CD4-positive, CD25-positive, alpha-beta regulatory T cell (primary cell): ENCODE measurements at regions not wholly inside any gene's neighbourhood (a gene's known extent, or its start where the extent isn't known, plus 50 kb on each side); places are given as distances from the start of the nearest gene placed in this dataset.

ENCODE experiments used
- ATAC-seq, 2 donors: fragments of 150-1000 bp; cut with Tn5 transposase; one replicate each; pipeline ENCODE4 v1.10.0; 2021; ENCODE audit warnings: low read depth in 2 of 2, moderate number of reproducible peaks in 2 of 2, moderate library complexity in 1 of 2
- DNase-seq, 3 donors: peaks; one replicate each; pipeline versions ENCODE4 v3.0.0 to v3.0.0-alpha.2; 2012 to 2022; ENCODE audit warnings: mixed read lengths in 1 of 3
- H3K27ac ChIP-seq: one replicate; pipeline ENCODE4 v1.7.0; 2013; ENCODE audit warnings: mild to moderate bottlenecking, low read length; ENCODE audit not compliant: insufficient read depth, poor library complexity, severe bottlenecking
- H3K27me3 ChIP-seq: one replicate; pipeline ENCODE4 v1.7.0; 2013; ENCODE audit warnings: low read length; ENCODE audit not compliant: control insufficient read depth, insufficient read depth
- H3K36me3 ChIP-seq: one replicate; pipeline ENCODE4 v1.7.0; 2013; ENCODE audit warnings: mild to moderate bottlenecking, low read length, moderate library complexity; ENCODE audit not compliant: control insufficient read depth, insufficient read depth
- H3K4me1 ChIP-seq: 2 replicates; pipeline ENCODE4 v1.7.0; 2013; ENCODE audit warnings: mild to moderate bottlenecking, low read length; ENCODE audit not compliant: insufficient read depth, control insufficient read depth, poor library complexity, severe bottlenecking
- H3K4me3 ChIP-seq: one replicate; pipeline ENCODE4 v1.7.0; 2013; ENCODE audit warnings: low read depth, mild to moderate bottlenecking, low read length, moderate library complexity
- H3K9me3 ChIP-seq, 2 experiments: 1 replicate in 1 of 2; 2 replicates in 1 of 2; pipeline ENCODE4 v1.7.0; 2013; ENCODE audit warnings: low read length in 2 of 2, mild to moderate bottlenecking in 1 of 2, moderate library complexity in 1 of 2; ENCODE audit not compliant: control insufficient read depth in 2 of 2
- H3K27ac Mint-ChIP-seq, 3 donors: one replicate each; pipeline ENCODE4 v1.8.0; 2020 to 2022; ENCODE audit warnings: mild to moderate bottlenecking in 3 of 3, mixed read lengths in 3 of 3, moderate library complexity in 2 of 3
- H3K27me3 Mint-ChIP-seq: one replicate; pipeline ENCODE4 v1.8.0; 2022; ENCODE audit warnings: mild to moderate bottlenecking, mixed read lengths
- H3K36me3 Mint-ChIP-seq: one replicate; pipeline ENCODE4 v1.8.0; 2020; ENCODE audit warnings: mixed read lengths
- H3K4me1 Mint-ChIP-seq, 4 donors: one replicate each; pipeline ENCODE4 v1.8.0; 2020 to 2022; ENCODE audit warnings: mixed read lengths in 4 of 4, mild to moderate bottlenecking in 1 of 4
- H3K4me3 Mint-ChIP-seq, 4 donors: one replicate each; pipeline ENCODE4 v1.8.0; 2020 to 2022; ENCODE audit warnings: mild to moderate bottlenecking in 4 of 4, mixed read lengths in 4 of 4, moderate library complexity in 3 of 4
- H3K9me3 Mint-ChIP-seq, 7 donors: one replicate each; pipeline ENCODE4 v1.8.0; 2020 to 2022; ENCODE audit warnings: mixed read lengths in 7 of 7, mild to moderate bottlenecking in 3 of 7, moderate library complexity in 2 of 7

GRCh38 chr2:64207573-64207972 lies 63.4 kb upstream of the PELI1 start:
- no peak for DNase-seq
- peak overlapping the region; percentile 34 for H3K27ac ChIP-seq
- Mint-ChIP-seq H3K27ac (peak overlapping the region; percentile 9 to 78 (median 72)), H3K27me3 (no peaks in the 10 kb centered on the region), H3K4me3 (peak overlapping the region in 1 of 4 donors; percentile 11), H3K4me1 (peaks cover 40 to 87% (median 66%) of the 10 kb centered on the region in 4 donors), H3K9me3 (peaks cover 0 to 1% (median 0%) of the 10 kb centered on the region in 7 donors), H3K36me3 (peaks cover 6% of the 10 kb centered on the region)
- H3K4me3 ChIP-seq, result no peak overlapping the region
- H3K36me3 ChIP-seq, result no peaks in the 10 kb centered on the region
- H3K4me1 ChIP-seq, result peaks cover 46% of the 10 kb centered on the region
- ATAC-seq, result no peak
- no peaks in the 10 kb centered on the region for H3K9me3 ChIP-seq
- no peaks in the 10 kb centered on the region for H3K27me3 ChIP-seq

- H3K27ac ChIP-seq, result no peak overlapping the region
- H3K4me1 Mint-ChIP-seq, result peaks cover 50 to 86% (median 62%) of the 10 kb centered on the region in 4 donors
- no peaks in the 10 kb centered on the region for H3K36me3 ChIP-seq
- H3K4me3 ChIP-seq, result no peak overlapping the region
- no peaks in the 10 kb centered on the region for H3K27me3 Mint-ChIP-seq
- DNase-seq (no peak), ATAC-seq (no peak)
- H3K4me3 Mint-ChIP-seq, result peak overlapping the region in 1 of 4 donors; percentile 65
- H3K9me3 ChIP-seq, result no peaks in the 10 kb centered on the region
- H3K4me1 ChIP-seq, result peaks cover 42% of the 10 kb centered on the region
- peaks cover 0 to 4% (median 0%) of the 10 kb centered on the region in 7 donors for H3K9me3 Mint-ChIP-seq
- peaks cover 6% of the 10 kb centered on the region for H3K36me3 Mint-ChIP-seq
- peak overlapping the region; percentile 87 to 99 (median 96) for H3K27ac Mint-ChIP-seq
- no peaks in the 10 kb centered on the region for H3K27me3 ChIP-seq
Observed at GRCh38 chr2:64210816-64211215, 66.6 kb upstream of the PELI1 start.

- DNase-seq (no peak), ATAC-seq (no peak)
- no peaks in the 10 kb centered on the region for H3K36me3 ChIP-seq
- H3K4me3 Mint-ChIP-seq, result peak overlapping the region in 1 of 4 donors; percentile 65
- peak overlapping the region; percentile 87 to 99 (median 96) for H3K27ac Mint-ChIP-seq
- H3K4me1 Mint-ChIP-seq, result peaks cover 50 to 89% (median 65%) of the 10 kb centered on the region in 4 donors
- no peaks in the 10 kb centered on the region for H3K27me3 Mint-ChIP-seq
- peaks cover 41% of the 10 kb centered on the region for H3K4me1 ChIP-seq
- no peak overlapping the region for H3K4me3 ChIP-seq
- H3K27ac ChIP-seq, result no peak overlapping the region
- no peaks in the 10 kb centered on the region for H3K27me3 ChIP-seq
- no peaks in the 10 kb centered on the region for H3K9me3 ChIP-seq
- peaks cover 6% of the 10 kb centered on the region for H3K36me3 Mint-ChIP-seq
- H3K9me3 Mint-ChIP-seq, result peaks cover 0 to 4% (median 0%) of the 10 kb centered on the region in 7 donors
Observed at GRCh38 chr2:64211276-64211921, 67.2 kb upstream of the PELI1 start.

GRCh38 chr2:64212346-64212745 lies 68.1 kb upstream of the PELI1 start:
- H3K27me3 Mint-ChIP-seq, result no peaks in the 10 kb centered on the region
- peak overlapping the region; percentile 76 to 96 (median 82) for H3K27ac Mint-ChIP-seq
- peak in 1 of 3 donors; percentile 56 for DNase-seq
- Histone ChIP-seq H3K4me3 (no peak overlapping the region), H3K27ac (no peak overlapping the region), H3K27me3 (no peaks in the 10 kb centered on the region), H3K9me3 (no peaks in the 10 kb centered on the region), H3K36me3 (no peaks in the 10 kb centered on the region), H3K4me1 (peaks cover 41% of the 10 kb centered on the region)
- H3K36me3 Mint-ChIP-seq, result peaks cover 6% of the 10 kb centered on the region
- H3K4me3 Mint-ChIP-seq, result peak overlapping the region in 2 of 4 donors; percentile 35 to 65
- ATAC-seq, result no peak
- peaks cover 46 to 85% (median 60%) of the 10 kb centered on the region in 4 donors for H3K4me1 Mint-ChIP-seq
- H3K9me3 Mint-ChIP-seq, result peaks cover 0 to 6% (median 0%) of the 10 kb centered on the region in 7 donors

GRCh38 chr2:64212801-64213321 lies 68.6 kb upstream of the PELI1 start:
- peak; percentile 59 to 74 for ATAC-seq
- H3K9me3 Mint-ChIP-seq, result peaks cover 0 to 6% (median 0%) of the 10 kb centered on the region in 7 donors
- peaks cover 6% of the 10 kb centered on the region for H3K36me3 Mint-ChIP-seq
- H3K4me3 Mint-ChIP-seq, result peak overlapping the region; percentile 36 to 71 (median 48)
- Histone ChIP-seq H3K27ac (peak overlapping the region; percentile 86), H3K9me3 (no peaks in the 10 kb centered on the region), H3K27me3 (no peaks in the 10 kb centered on the region), H3K4me3 (peak overlapping the region; percentile 78), H3K36me3 (no peaks in the 10 kb centered on the region), H3K4me1 (peaks cover 39% of the 10 kb centered on the region)
- peak in 1 of 3 donors; percentile 83 for DNase-seq
- H3K27me3 Mint-ChIP-seq, result no peaks in the 10 kb centered on the region
- peak overlapping the region; percentile 76 to 96 (median 82) for H3K27ac Mint-ChIP-seq
- H3K4me1 Mint-ChIP-seq, result peaks cover 43 to 87% (median 61%) of the 10 kb centered on the region in 4 donors

GRCh38 chr2:64213532-64214275 lies 69.5 kb upstream of the PELI1 start:
- peak overlapping the region; percentile 78 for H3K4me3 ChIP-seq
- peak overlapping the region; percentile 96 to 99 (median 98) for H3K27ac Mint-ChIP-seq
- H3K27me3 Mint-ChIP-seq, result no peaks in the 10 kb centered on the region
- ATAC-seq (peak in 1 of 2 donors; percentile 4), DNase-seq (peak in 1 of 3 donors; percentile 57)
- H3K4me1 Mint-ChIP-seq, result peaks cover 43 to 89% (median 61%) of the 10 kb centered on the region in 4 donors
- H3K4me1 ChIP-seq, result peaks cover 42% of the 10 kb centered on the region
- H3K9me3 Mint-ChIP-seq, result peaks cover 0 to 6% (median 0%) of the 10 kb centered on the region in 7 donors
- H3K36me3 Mint-ChIP-seq, result peaks cover 6% of the 10 kb centered on the region
- H3K36me3 ChIP-seq, result no peaks in the 10 kb centered on the region
- H3K27me3 ChIP-seq, result no peaks in the 10 kb centered on the region
- peak overlapping the region; percentile 86 for H3K27ac ChIP-seq
- H3K4me3 Mint-ChIP-seq, result peak overlapping the region; percentile 66 to 86 (median 78)
- H3K9me3 ChIP-seq, result no peaks in the 10 kb centered on the region

- Mint-ChIP-seq H3K9me3 (peaks cover 0 to 6% (median 0%) of the 10 kb centered on the region in 7 donors), H3K36me3 (peaks cover 6% of the 10 kb centered on the region), H3K4me3 (peak overlapping the region; percentile 66 to 86 (median 78)), H3K27ac (peak overlapping the region; percentile 96 to 99 (median 98)), H3K27me3 (no peaks in the 10 kb centered on the region), H3K4me1 (peaks cover 43 to 86% (median 55%) of the 10 kb centered on the region in 4 donors)
- peak overlapping the region; percentile 78 for H3K4me3 ChIP-seq
- H3K27ac ChIP-seq, result peak overlapping the region; percentile 86
- peaks cover 42% of the 10 kb centered on the region for H3K4me1 ChIP-seq
- DNase-seq (peak in 2 of 3 donors; percentile 80 to 91), ATAC-seq (peak; percentile 73 to 87)
- no peaks in the 10 kb centered on the region for H3K36me3 ChIP-seq
- H3K27me3 ChIP-seq, result no peaks in the 10 kb centered on the region
- no peaks in the 10 kb centered on the region for H3K9me3 ChIP-seq
Observed at GRCh38 chr2:64214281-64215115, 70.3 kb upstream of the PELI1 start.
